GM23338 (cell line): ENCODE measurements at regions not wholly inside any gene's neighbourhood (a gene's known extent, or its start where the extent isn't known, plus 50 kb on each side); places are given as distances from the start of the nearest gene placed in this dataset.

Experiments used
- CREB1 ChIP-seq: fragments of 250-450 bp; sonication (Bioruptor Pico); IDR thresholded peaks from 2 replicates; pipeline ENCODE4 v1.5.0; 2020; ENCODE audit warnings: low read depth, mild to moderate bottlenecking, moderate library complexity
- EZH2phosphoT487 ChIP-seq: fragments of 200-600 bp; sonication (generic); IDR thresholded peaks from one replicate; pipeline ENCODE4 v1.8.1; 2018; ENCODE audit warnings: antibody characterized with exemption; ENCODE audit not compliant: unreplicated experiment
- ZNF331 ChIP-seq: fragments of 250-450 bp; sonication (Bioruptor Pico); IDR thresholded peaks from 2 replicates; pipeline ENCODE4 v1.5.0; 2020; ENCODE audit warnings: low read depth, mild to moderate bottlenecking, moderate library complexity
- TF ChIP-seq, protein P1 (sequence below), 2 experiments: fragments of 200-600 bp in 1 of 2; sonication (generic) in 1 of 2; conservative IDR thresholded peaks; 2 replicates each; pipeline versions ENCODE4 v1.5.1 to v1.6.1; 2016 to 2017; ENCODE audit warnings: antibody characterized with exemption in 2 of 2, low read depth in 2 of 2, mild to moderate bottlenecking in 2 of 2, moderate library complexity in 1 of 2
- TF ChIP-seq, protein P2 (sequence below): IDR thresholded peaks from one replicate; pipeline ENCODE4 v1.6.1; 2018; ENCODE audit warnings: antibody characterized with exemption; ENCODE audit not compliant: unreplicated experiment

DNA sequence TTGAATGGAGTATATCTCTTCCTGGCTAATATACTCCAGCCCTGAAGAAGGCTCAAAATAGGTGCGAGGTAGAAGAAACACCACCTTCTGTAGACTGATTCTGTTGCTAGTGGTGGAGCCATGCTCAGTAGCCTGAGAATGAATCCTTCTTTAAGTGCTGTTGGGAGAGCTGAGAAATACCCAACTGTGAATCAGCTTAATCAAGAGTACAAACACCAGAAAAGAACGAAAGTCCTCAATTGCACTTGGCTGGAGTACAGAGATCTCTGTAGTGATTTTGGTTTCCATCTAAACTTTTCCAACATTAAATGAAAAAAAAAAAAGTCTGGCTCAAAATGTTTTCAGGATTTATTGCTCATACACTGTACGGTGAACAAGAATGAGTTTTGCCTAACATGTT is 619.1 kb downstream of the METTL15 start:
- no peak for TF ChIP-seq EZH2phosphoT487
- TF ChIP-seq, protein P1, sequence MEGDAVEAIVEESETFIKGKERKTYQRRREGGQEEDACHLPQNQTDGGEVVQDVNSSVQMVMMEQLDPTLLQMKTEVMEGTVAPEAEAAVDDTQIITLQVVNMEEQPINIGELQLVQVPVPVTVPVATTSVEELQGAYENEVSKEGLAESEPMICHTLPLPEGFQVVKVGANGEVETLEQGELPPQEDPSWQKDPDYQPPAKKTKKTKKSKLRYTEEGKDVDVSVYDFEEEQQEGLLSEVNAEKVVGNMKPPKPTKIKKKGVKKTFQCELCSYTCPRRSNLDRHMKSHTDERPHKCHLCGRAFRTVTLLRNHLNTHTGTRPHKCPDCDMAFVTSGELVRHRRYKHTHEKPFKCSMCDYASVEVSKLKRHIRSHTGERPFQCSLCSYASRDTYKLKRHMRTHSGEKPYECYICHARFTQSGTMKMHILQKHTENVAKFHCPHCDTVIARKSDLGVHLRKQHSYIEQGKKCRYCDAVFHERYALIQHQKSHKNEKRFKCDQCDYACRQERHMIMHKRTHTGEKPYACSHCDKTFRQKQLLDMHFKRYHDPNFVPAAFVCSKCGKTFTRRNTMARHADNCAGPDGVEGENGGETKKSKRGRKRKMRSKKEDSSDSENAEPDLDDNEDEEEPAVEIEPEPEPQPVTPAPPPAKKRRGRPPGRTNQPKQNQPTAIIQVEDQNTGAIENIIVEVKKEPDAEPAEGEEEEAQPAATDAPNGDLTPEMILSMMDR (conservative IDR thresholded peaks at IDR 0.05; ENCODE audit: low read depth in 2 of 2): no peak
- TF ChIP-seq, protein P2, sequence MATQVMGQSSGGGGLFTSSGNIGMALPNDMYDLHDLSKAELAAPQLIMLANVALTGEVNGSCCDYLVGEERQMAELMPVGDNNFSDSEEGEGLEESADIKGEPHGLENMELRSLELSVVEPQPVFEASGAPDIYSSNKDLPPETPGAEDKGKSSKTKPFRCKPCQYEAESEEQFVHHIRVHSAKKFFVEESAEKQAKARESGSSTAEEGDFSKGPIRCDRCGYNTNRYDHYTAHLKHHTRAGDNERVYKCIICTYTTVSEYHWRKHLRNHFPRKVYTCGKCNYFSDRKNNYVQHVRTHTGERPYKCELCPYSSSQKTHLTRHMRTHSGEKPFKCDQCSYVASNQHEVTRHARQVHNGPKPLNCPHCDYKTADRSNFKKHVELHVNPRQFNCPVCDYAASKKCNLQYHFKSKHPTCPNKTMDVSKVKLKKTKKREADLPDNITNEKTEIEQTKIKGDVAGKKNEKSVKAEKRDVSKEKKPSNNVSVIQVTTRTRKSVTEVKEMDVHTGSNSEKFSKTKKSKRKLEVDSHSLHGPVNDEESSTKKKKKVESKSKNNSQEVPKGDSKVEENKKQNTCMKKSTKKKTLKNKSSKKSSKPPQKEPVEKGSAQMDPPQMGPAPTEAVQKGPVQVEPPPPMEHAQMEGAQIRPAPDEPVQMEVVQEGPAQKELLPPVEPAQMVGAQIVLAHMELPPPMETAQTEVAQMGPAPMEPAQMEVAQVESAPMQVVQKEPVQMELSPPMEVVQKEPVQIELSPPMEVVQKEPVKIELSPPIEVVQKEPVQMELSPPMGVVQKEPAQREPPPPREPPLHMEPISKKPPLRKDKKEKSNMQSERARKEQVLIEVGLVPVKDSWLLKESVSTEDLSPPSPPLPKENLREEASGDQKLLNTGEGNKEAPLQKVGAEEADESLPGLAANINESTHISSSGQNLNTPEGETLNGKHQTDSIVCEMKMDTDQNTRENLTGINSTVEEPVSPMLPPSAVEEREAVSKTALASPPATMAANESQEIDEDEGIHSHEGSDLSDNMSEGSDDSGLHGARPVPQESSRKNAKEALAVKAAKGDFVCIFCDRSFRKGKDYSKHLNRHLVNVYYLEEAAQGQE: no peak
- no peak for TF ChIP-seq ZNF331
- TF ChIP-seq CREB1 (CRISPR knock-in tag): no peak
